ENCODE measurements at regions not wholly inside any gene's neighbourhood (a gene's known extent, or its start where the extent isn't known, plus 50 kb on each side); places are given as distances from the start of the nearest gene placed in this dataset.

DNA sequence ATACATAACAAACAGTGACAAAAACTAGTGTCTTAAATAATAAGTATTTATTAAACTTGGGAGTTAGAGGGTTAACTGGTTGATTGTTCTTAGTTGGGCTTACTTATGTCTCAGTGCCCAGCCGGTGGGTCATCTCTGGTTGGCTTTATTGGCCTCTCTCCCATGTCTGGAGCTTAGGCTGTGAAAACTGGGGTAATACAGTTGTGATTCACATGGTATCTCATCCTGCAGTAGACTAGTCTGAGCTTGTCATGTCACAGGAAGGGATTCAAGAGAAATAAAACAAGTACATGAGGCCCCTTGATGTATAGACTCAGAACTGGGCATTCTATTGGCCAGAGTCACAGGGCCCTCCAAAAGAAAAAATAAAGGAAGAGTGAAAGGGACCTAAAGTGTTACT lies 466.4 kb upstream of the SMC2 start:
- TF ChIP-seq, protein P1, sequence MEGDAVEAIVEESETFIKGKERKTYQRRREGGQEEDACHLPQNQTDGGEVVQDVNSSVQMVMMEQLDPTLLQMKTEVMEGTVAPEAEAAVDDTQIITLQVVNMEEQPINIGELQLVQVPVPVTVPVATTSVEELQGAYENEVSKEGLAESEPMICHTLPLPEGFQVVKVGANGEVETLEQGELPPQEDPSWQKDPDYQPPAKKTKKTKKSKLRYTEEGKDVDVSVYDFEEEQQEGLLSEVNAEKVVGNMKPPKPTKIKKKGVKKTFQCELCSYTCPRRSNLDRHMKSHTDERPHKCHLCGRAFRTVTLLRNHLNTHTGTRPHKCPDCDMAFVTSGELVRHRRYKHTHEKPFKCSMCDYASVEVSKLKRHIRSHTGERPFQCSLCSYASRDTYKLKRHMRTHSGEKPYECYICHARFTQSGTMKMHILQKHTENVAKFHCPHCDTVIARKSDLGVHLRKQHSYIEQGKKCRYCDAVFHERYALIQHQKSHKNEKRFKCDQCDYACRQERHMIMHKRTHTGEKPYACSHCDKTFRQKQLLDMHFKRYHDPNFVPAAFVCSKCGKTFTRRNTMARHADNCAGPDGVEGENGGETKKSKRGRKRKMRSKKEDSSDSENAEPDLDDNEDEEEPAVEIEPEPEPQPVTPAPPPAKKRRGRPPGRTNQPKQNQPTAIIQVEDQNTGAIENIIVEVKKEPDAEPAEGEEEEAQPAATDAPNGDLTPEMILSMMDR (IDR thresholded peaks at IDR 0.05; ENCODE audit: control extremely low read depth in 1 of 3, insufficient read depth in 1 of 3, low read depth in 1 of 3, low read length in 3 of 3) = no peak
- TF ChIP-seq SRF (IDR thresholded peaks at IDR 0.05; ENCODE audit: low read depth, low read length) (no peak), CREB1 (IDR thresholded peaks at IDR 0.05) (no peak), CBX5 (IDR thresholded peaks at IDR 0.05; ENCODE audit: low read depth, low read length) (no peak), POLR2A (IDR thresholded peaks at IDR 0.05; ENCODE audit: control extremely low read depth in 1 of 2, low read depth in 2 of 2, low read length in 2 of 2) (no peak), CHD2 (IDR thresholded peaks at IDR 0.05; ENCODE audit: low read length) (no peak), HDAC6 (IDR thresholded peaks at IDR 0.05; ENCODE audit: low read depth, low read length) (no peak)
